Epithelial cell of proximal tubule (primary cell): ENCODE measurements at regions not wholly inside any gene's neighbourhood (a gene's known extent, or its start where the extent isn't known, plus 50 kb on each side); places are given as distances from the start of the nearest gene placed in this dataset.

ENCODE experiments used
- DNase-seq: peaks from one replicate; pipeline ENCODE4 v3.0.0-alpha.2; 2011; ENCODE audit warnings: low read depth
- H3K4me3 ChIP-seq: 2 replicates; pipeline ENCODE4 v1.5.1; 2011; ENCODE audit warnings: low read depth, mild to moderate bottlenecking, low read length
- TF ChIP-seq, protein P1 (sequence below): conservative IDR thresholded peaks from 2 replicates; pipeline ENCODE4 v1.5.1; 2012; ENCODE audit warnings: low read depth, mild to moderate bottlenecking, low read length

- TF ChIP-seq, protein P1, sequence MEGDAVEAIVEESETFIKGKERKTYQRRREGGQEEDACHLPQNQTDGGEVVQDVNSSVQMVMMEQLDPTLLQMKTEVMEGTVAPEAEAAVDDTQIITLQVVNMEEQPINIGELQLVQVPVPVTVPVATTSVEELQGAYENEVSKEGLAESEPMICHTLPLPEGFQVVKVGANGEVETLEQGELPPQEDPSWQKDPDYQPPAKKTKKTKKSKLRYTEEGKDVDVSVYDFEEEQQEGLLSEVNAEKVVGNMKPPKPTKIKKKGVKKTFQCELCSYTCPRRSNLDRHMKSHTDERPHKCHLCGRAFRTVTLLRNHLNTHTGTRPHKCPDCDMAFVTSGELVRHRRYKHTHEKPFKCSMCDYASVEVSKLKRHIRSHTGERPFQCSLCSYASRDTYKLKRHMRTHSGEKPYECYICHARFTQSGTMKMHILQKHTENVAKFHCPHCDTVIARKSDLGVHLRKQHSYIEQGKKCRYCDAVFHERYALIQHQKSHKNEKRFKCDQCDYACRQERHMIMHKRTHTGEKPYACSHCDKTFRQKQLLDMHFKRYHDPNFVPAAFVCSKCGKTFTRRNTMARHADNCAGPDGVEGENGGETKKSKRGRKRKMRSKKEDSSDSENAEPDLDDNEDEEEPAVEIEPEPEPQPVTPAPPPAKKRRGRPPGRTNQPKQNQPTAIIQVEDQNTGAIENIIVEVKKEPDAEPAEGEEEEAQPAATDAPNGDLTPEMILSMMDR: no peak
- DNase-seq: no peak
- no peak overlapping the region for H3K4me3 ChIP-seq
These were observed 246.7 kb downstream of the FOXD2 start for GRCh38 chr1:47684518-47684917.

DNA sequence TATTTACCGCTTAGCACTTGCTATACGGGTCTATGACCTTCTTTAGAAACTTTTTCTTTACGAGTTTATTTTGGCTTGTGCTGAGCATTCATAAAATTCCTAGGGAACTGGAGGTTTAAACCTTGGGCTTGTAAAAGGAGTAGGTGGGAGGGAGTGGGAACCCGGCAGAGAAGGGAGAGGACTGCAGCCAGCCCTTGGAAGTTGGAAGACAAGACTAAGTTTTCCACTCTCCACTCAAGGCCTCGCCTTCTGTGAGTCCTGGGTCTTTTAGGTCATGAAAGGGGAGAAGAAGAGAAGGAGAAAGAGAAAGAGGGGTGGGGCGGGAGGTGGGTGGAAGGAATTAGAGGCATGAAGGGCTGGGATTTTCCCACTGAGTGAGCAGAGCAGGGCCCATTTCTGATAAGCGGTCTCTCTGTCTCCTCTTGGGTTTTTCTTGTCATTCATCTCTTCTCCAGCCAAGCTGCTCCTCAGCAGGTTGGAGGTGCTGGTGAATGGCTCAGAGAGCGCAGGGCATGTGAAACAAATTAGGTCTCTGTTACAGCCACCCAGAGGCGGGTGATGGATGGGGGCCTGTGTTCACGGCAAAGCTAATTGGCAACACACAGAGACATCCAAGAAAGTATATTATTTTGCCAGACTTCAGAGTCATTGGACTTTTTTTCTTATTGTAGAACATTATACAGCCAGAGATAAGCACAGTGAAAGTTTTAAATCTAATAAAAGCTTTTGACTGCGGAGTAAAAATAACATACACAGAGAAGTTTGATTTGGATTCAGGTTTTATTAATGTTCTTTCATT is 247.3 kb downstream of the FOXD2 start:
- TF ChIP-seq, protein P1: no peak
- DNase-seq: no peak
- H3K4me3 ChIP-seq: no peak overlapping the region

- DNase-seq: no peak
- H3K4me3 ChIP-seq: no peak overlapping the region
- TF ChIP-seq, protein P1: no peak
These were observed 247.9 kb downstream of the FOXD2 start for GRCh38 chr1:47685763-47686066.

- TF ChIP-seq, protein P1: no peak
These were observed 249.1 kb downstream of the FOXD2 start for GRCh38 chr1:47686731-47687630.

DNA sequence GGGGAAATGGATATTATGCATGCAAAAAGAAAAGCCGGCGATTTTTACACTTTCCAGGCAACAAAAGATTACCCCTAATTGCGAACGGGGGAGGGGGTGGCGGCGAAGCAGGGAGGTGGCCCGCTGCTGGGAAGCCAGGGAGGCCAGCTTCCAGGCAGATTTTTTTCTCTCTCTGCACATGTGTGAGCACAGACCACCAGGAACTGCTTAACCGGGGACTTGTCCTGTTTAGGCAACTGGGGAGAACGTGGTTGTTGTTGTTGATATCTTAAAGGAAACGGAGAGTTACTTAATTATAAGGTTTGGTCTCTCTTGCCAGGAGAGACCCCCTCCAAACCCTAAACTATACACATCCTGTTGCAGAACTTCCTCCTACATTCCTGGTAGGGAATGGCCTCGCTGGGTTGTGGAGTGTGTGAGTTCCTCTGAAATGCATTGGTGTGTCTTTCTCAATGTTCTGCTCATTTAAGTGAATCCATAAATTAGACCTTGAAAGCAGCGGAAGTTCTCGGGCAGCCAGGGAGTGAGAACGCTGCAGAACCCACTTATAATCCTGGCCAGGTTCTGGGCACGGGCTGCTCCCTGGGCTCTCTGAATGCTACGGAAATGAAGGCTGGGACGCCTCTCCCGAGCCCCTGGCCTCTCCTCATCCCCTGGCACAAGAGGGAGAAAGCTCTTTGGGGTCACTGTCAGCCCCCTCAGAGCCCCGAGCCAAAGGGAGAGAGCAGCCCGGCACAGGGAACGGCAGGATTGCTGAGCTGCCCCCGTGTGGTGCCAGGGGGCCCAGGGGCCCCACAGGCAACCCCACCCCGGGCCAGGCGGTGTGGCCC is 250.0 kb downstream of the FOXD2 start:
- H3K4me3 ChIP-seq: no peak overlapping the region
- DNase-seq: no peak
- TF ChIP-seq, protein P1: no peak

More at GRCh38 chr1:47686731-47687630, 249.1 kb downstream of the FOXD2 start:
- H3K4me3 ChIP-seq: no peak overlapping the region
- DNase-seq: no peak

DNA sequence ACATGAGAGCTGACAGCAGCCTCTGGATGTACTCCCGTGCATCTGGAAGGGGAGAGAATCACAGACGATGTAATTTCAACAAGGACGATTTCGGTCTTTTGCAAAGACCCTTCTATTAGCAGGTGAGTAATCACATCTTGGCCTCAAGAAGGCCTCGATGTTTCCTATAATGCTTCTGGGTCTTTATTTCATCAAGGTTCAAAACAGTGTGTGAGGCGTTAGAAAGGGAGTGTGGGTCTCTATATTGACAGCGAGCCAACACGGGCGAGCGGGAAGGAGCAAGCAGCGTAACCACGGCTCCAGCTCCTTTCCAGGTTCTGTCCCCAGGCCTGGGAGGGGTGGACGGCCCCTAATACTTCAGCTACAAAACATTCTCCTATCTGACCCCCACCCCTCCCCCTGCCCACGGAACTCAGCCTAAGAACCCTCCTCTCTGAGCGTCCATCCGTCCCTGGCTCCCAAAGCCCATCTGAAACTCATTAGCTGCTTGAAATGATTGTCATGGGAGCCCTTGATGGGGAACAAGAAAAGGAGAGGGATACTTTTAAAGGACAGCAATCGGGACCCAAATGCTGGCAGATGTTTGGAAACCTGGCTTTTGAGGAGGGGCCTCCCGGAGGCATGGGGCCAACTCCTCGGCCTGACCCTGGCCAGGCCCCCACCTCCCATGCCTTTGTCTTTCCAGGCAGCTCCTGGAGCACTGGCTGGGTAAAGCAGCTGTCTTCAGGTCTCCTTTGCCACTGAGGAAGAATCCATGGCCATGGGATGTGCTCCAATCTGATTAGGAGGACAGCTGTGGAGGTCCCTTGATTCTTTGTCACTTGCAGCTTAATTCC is 250.8 kb downstream of the FOXD2 start:
- H3K4me3 ChIP-seq: no peak overlapping the region
- TF ChIP-seq, protein P1: no peak
- DNase-seq: no peak
